ENCODE measurements at regions not wholly inside any gene's neighbourhood (a gene's known extent, or its start where the extent isn't known, plus 50 kb on each side); places are given as distances from the start of the nearest gene placed in this dataset. TPM values are rescaled to one million over a fixed set of nuclear protein-coding genes. Genes with fewer than 3 reads are reported as not detected.
A peak's percentile ranks its signal among the peaks of the same experiment; 100 is the strongest.

GRCh38 chr3:111012388-111013248 lies 59.0 kb upstream of the NECTIN3 start:
- DNase-seq = peak; percentile 72
- H3K36me3 Mint-ChIP-seq (ENCODE audit: low read depth) = no peaks in the 10 kb centered on the region
- H3K4me1 ChIP-seq (ENCODE audit: control insufficient read depth, insufficient read depth, low read length) = peaks cover 15% of the 10 kb centered on the region
- H3K27ac ChIP-seq (ENCODE audit: low read depth, low read length) = no peak overlapping the region
- H3K9ac ChIP-seq (ENCODE audit: extremely low read depth, low read length, poor library complexity, severe bottlenecking) = no peak overlapping the region
- no peaks in the 10 kb centered on the region for H3K27me3 ChIP-seq (ENCODE audit: control insufficient read depth, insufficient read depth, low read length, poor library complexity, severe bottlenecking)
- no peak overlapping the region for H3K4me3 Mint-ChIP-seq
- no peak overlapping the region for H3K4me3 ChIP-seq (ENCODE audit: low read length)
- no peak overlapping the region for H3K27ac Mint-ChIP-seq
- WGBS, 2 experiments (ENCODE audit: insufficient coverage in 1 of 2, insufficient read length in 1 of 2) = 80 to 82% methylated on average over 4 to 6 of the region's 7 CpGs
- H3K9me3 Mint-ChIP-seq = peaks cover 2% of the 10 kb centered on the region
- no peaks in the 10 kb centered on the region for H3K9me3 ChIP-seq (ENCODE audit: control insufficient read depth, low read length)
- peaks cover 27% of the 10 kb centered on the region for H3K4me1 Mint-ChIP-seq
- no peaks in the 10 kb centered on the region for H3K36me3 ChIP-seq (ENCODE audit: control insufficient read depth, insufficient read depth, low read length)
- H3K27me3 Mint-ChIP-seq (ENCODE audit: insufficient read depth) = no peaks in the 10 kb centered on the region
- TF ChIP-seq CTCF (conservative IDR thresholded peaks at IDR 0.05) = peak; percentile 71

Small RNAs in the stretch of these regions (microRNA-seq; reads per million reads assigned to microRNA genes)
- gene MIR4445 (ENCODE audit: borderline microRNAs expressed) = not detected

All from endodermal cell (in vitro differentiated cells).